ENCODE measurements at regions not wholly inside any gene's neighbourhood (a gene's known extent, or its start where the extent isn't known, plus 50 kb on each side); places are given as distances from the start of the nearest gene placed in this dataset.

GRCh38 chr14:80304125-80304766, 92.9 kb upstream of the DIO2 start:
- TF ChIP-seq CTCF (IDR thresholded peaks at IDR 0.05; ENCODE audit: low read depth, low read length, poor library complexity, severe bottlenecking) (no peak), EZH2phosphoT487 (IDR thresholded peaks at IDR 0.05; ENCODE audit: borderline replicate concordance, low read length) (no peak)
- H3K9me3 ChIP-seq (ENCODE audit: control insufficient read depth, insufficient read depth, low read length) = no peaks in the 10 kb centered on the region
- H3K27me3 ChIP-seq (ENCODE audit: control insufficient read depth, low read length) = no peaks in the 10 kb centered on the region
- H3K9me2 ChIP-seq (replicated peaks; ENCODE audit: control insufficient read depth, low read length) = no peaks in the 10 kb centered on the region
- H3K4me3 ChIP-seq (ENCODE audit: low read length) = no peak overlapping the region
- H3F3A ChIP-seq (ENCODE audit: control insufficient read depth, insufficient read depth) = no peaks in the 10 kb centered on the region
- H4K20me1 ChIP-seq (ENCODE audit: control insufficient read depth, insufficient read depth, low read depth, low read length) = no peaks in the 10 kb centered on the region
- H3K4me1 ChIP-seq (ENCODE audit: control insufficient read depth, low read length) = no peaks in the 10 kb centered on the region
- no peaks in the 10 kb centered on the region for H3K79me2 ChIP-seq (ENCODE audit: control insufficient read depth, low read length)
- no peak overlapping the region for H3K4me2 ChIP-seq (ENCODE audit: low read length)
- no peak overlapping the region for H3K27ac ChIP-seq (ENCODE audit: low read depth, low read length)
- no peaks in the 10 kb centered on the region for H3K36me3 ChIP-seq (ENCODE audit: control insufficient read depth, low read length)

GRCh38 chr14:80300351-80300750, 89.0 kb upstream of the DIO2 start:
- Histone ChIP-seq H3K9me3 (ENCODE audit: control insufficient read depth, insufficient read depth, low read length) (no peaks in the 10 kb centered on the region), H3K27me3 (ENCODE audit: control insufficient read depth, low read length) (no peaks in the 10 kb centered on the region), H3K36me3 (ENCODE audit: control insufficient read depth, low read length) (no peaks in the 10 kb centered on the region), H3K4me2 (ENCODE audit: low read length) (no peak overlapping the region), H3K4me1 (ENCODE audit: control insufficient read depth, low read length) (no peaks in the 10 kb centered on the region), H4K20me1 (ENCODE audit: control insufficient read depth, insufficient read depth, low read depth, low read length) (no peaks in the 10 kb centered on the region), H3K4me3 (ENCODE audit: low read length) (no peak overlapping the region), H3K27ac (ENCODE audit: low read depth, low read length) (no peak overlapping the region), H3K79me2 (ENCODE audit: control insufficient read depth, low read length) (no peaks in the 10 kb centered on the region), H3K9me2 (replicated peaks; ENCODE audit: control insufficient read depth, low read length) (no peaks in the 10 kb centered on the region), H3F3A (ENCODE audit: control insufficient read depth, insufficient read depth) (no peaks in the 10 kb centered on the region)
- TF ChIP-seq CTCF (IDR thresholded peaks at IDR 0.05; ENCODE audit: low read depth, low read length, poor library complexity, severe bottlenecking) = no peak
- TF ChIP-seq EZH2phosphoT487 (IDR thresholded peaks at IDR 0.05; ENCODE audit: borderline replicate concordance, low read length) = no peak

GRCh38 chr14:80298491-80299017, 87.2 kb upstream of the DIO2 start:
- Histone ChIP-seq H4K20me1 (ENCODE audit: control insufficient read depth, insufficient read depth, low read depth, low read length) (no peaks in the 10 kb centered on the region), H3K36me3 (ENCODE audit: control insufficient read depth, low read length) (no peaks in the 10 kb centered on the region), H3K27ac (ENCODE audit: low read depth, low read length) (no peak overlapping the region), H3K4me3 (ENCODE audit: low read length) (no peak overlapping the region), H3K9me2 (replicated peaks; ENCODE audit: control insufficient read depth, low read length) (no peaks in the 10 kb centered on the region), H3K27me3 (ENCODE audit: control insufficient read depth, low read length) (no peaks in the 10 kb centered on the region), H3F3A (ENCODE audit: control insufficient read depth, insufficient read depth) (no peaks in the 10 kb centered on the region), H3K4me1 (ENCODE audit: control insufficient read depth, low read length) (no peaks in the 10 kb centered on the region), H3K79me2 (ENCODE audit: control insufficient read depth, low read length) (no peaks in the 10 kb centered on the region), H3K9me3 (ENCODE audit: control insufficient read depth, insufficient read depth, low read length) (no peaks in the 10 kb centered on the region), H3K4me2 (ENCODE audit: low read length) (no peak overlapping the region)
- TF ChIP-seq EZH2phosphoT487 (IDR thresholded peaks at IDR 0.05; ENCODE audit: borderline replicate concordance, low read length) (no peak), CTCF (IDR thresholded peaks at IDR 0.05; ENCODE audit: low read depth, low read length, poor library complexity, severe bottlenecking) (no peak)

Measured in DOHH2 (cell line).